Panc1 (cell line): ENCODE measurements at regions not wholly inside any gene's neighbourhood (a gene's known extent, or its start where the extent isn't known, plus 50 kb on each side); places are given as distances from the start of the nearest gene placed in this dataset.

Experiments used
- CTCF ChIP-seq: fragments of 450-650 bp; IDR thresholded peaks from 2 replicates; pipeline ENCODE4 v1.5.1; 2017; ENCODE audit warnings: mild to moderate bottlenecking
- SIN3A ChIP-seq: IDR thresholded peaks from 2 replicates; pipeline ENCODE4 v1.6.1; 2012; ENCODE audit warnings: low read depth, mild to moderate bottlenecking, low read length, moderate library complexity, borderline replicate concordance; ENCODE audit not compliant: insufficient read depth

GRCh38 chr17:33442320-33442719, 149.2 kb upstream of the ASIC2 start:
- TF ChIP-seq CTCF = no peak
- no peak for TF ChIP-seq SIN3A
